ENCODE measurements at regions not wholly inside any gene's neighbourhood (a gene's known extent, or its start where the extent isn't known, plus 50 kb on each side); places are given as distances from the start of the nearest gene placed in this dataset.
"Not testable (repeated sequence)": the region's sequence is repeated elsewhere in the genome, so short reads cannot be mapped to it uniquely, and the experiment has no call there.

DNA sequence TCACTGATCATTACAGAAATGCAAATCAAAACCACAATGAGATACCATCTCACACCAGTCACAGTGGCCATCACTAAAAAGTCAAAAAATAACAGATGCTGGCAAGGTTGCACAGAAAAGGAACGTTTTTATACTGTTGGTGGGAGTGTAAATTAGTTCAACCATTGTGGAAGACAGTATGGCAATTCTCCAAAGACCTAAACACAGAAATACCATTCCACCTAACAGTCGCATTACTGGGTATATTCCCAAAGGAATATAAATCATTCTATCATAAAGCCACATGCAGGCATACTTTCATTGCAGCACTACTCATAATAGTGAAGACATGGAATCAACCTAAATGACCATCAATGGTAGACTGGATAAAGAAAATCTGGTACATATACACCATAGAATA is 83.2 kb upstream of the ARID5B start:
- H3K27me3 Mint-ChIP-seq; H3K27ac Mint-ChIP-seq; H3K4me1 Mint-ChIP-seq (ENCODE audit: low read depth in 2 of 2); ATAC-seq (replicated peaks); DNase-seq; H3K36me3 Mint-ChIP-seq (ENCODE audit: insufficient read depth); H3K4me3 Mint-ChIP-seq; H3K9me3 Mint-ChIP-seq: not testable (repeated sequence)

DNA sequence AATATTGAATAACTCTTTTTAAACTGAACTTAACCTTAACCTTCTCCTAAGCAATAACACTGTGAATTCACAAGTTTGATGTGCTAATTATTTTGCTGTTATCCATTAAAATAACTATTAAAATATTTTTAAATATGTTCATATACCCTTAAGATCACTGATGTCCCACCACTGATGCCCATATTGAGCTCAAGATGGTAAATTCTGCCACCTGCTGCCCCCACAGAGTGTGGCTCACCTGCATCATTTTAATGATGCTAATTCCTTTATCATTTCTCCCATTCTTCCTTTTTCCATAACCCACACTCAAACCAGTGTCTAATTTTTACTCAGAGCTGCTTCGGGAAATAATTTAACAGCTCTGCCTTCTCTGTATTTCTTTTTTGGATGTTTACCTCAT is 82.3 kb upstream of the ARID5B start:
- DNase-seq (no peak), ATAC-seq (replicated peaks) (no peak)
- Mint-ChIP-seq H3K27ac (no peak overlapping the region), H3K4me1 (ENCODE audit: low read depth in 2 of 2) (no peaks in the 10 kb centered on the region), H3K27me3 (no peaks in the 10 kb centered on the region), H3K36me3 (ENCODE audit: insufficient read depth) (no peaks in the 10 kb centered on the region), H3K4me3 (no peak overlapping the region), H3K9me3 (no peaks in the 10 kb centered on the region)

DNA sequence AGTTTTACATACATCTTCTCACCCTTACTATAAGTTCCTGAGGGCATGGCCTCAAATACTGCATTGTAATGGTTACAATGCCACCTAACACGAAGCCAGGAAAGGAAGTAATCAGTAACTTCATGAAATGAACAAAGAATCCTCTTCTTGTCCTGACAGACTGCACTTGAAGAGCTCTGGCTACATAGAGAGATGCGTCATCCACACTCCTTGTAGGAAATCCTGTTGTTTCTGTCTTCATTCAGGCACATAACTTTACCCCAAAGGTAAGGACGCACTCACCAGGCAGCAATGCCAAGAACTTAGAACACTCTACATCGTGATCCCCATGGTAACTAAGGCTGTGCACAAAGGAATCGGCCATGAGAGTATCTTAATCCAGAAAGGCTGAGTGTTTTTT is 80.3 kb upstream of the ARID5B start:
- Mint-ChIP-seq H3K27me3 (no peaks in the 10 kb centered on the region), H3K27ac (no peak overlapping the region), H3K4me3 (no peak overlapping the region), H3K36me3 (ENCODE audit: insufficient read depth) (no peaks in the 10 kb centered on the region), H3K9me3 (no peaks in the 10 kb centered on the region), H3K4me1 (ENCODE audit: low read depth in 2 of 2) (no peaks in the 10 kb centered on the region)
- DNase-seq (no peak), ATAC-seq (replicated peaks) (no peak)

DNA sequence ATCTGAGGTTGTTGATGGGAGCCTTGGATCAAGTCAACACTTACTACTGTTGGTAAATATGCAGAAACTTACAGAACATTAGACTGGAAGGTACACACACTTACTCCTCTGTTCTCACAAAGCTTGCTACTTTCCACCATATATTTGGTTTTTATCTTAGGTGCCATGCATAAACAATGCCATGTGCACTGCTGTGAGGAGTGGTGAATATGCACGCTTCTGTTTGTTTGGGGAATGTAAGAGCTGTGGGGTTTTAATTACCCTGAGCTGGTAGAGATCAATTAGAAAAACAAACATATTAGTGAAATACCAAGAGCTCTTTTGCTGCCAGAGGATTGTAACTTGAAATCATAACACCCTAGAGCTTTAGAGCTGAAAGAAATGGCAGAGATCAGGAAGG is 79.8 kb upstream of the ARID5B start:
- DNase-seq (no peak), ATAC-seq (replicated peaks) (no peak)
- no peak overlapping the region for H3K4me3 Mint-ChIP-seq
- H3K4me1 Mint-ChIP-seq (ENCODE audit: low read depth in 2 of 2): no peaks in the 10 kb centered on the region
- no peaks in the 10 kb centered on the region for H3K36me3 Mint-ChIP-seq (ENCODE audit: insufficient read depth)
- no peak overlapping the region for H3K27ac Mint-ChIP-seq
- H3K27me3 Mint-ChIP-seq: no peaks in the 10 kb centered on the region
- H3K9me3 Mint-ChIP-seq: no peaks in the 10 kb centered on the region

DNA sequence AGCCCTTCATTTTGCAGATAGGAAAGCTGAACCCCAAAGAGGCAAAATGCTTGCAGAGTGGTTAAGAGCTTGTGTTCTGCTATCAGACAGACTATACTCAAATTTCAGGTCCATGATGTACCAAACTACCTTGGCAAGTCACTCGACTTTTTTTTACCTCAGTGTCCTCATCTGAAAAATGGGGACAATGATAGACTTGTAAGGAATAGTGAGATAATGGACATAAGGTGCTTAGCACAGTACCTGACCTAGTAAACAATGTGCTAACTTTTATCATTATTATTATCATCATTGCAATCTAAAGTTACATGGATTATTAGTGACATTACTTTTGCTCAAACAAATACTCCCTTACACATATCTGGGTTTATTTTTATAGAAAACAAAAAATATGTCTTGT is 79.4 kb upstream of the ARID5B start:
- H3K27me3 Mint-ChIP-seq: no peaks in the 10 kb centered on the region
- H3K27ac Mint-ChIP-seq: no peak overlapping the region
- H3K4me3 Mint-ChIP-seq: no peak overlapping the region
- H3K4me1 Mint-ChIP-seq (ENCODE audit: low read depth in 2 of 2): no peaks in the 10 kb centered on the region
- ATAC-seq (replicated peaks) (no peak), DNase-seq (no peak)
- H3K9me3 Mint-ChIP-seq: no peaks in the 10 kb centered on the region
- no peaks in the 10 kb centered on the region for H3K36me3 Mint-ChIP-seq (ENCODE audit: insufficient read depth)

DNA sequence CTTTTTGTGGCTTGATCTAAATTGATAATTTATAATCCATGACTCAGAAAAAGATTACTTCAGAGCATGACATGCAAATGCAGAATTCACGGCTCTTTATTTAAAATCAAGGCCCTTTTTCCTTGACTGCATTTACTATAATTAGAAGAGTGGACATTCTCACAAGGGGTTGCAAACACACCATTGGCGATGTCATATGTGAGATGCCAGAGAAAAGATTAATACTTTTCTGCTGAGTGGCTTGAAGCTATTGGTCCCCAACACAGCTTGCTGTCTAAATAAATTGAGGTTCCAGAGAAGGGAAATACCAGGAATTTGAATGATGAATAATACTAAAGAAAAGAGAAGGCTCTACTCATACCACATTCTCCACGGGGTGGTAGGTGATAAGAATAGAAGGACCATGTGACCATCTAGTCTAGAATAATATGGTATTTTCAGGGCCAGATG is 78.7 kb upstream of the ARID5B start:
- H3K36me3 Mint-ChIP-seq (ENCODE audit: insufficient read depth): no peaks in the 10 kb centered on the region
- DNase-seq: no peak
- no peaks in the 10 kb centered on the region for H3K27me3 Mint-ChIP-seq
- no peak for ATAC-seq (replicated peaks)
- H3K4me3 Mint-ChIP-seq: no peak overlapping the region
- no peak overlapping the region for H3K27ac Mint-ChIP-seq
- no peaks in the 10 kb centered on the region for H3K4me1 Mint-ChIP-seq (ENCODE audit: low read depth in 2 of 2)
- H3K9me3 Mint-ChIP-seq: no peaks in the 10 kb centered on the region

DNA sequence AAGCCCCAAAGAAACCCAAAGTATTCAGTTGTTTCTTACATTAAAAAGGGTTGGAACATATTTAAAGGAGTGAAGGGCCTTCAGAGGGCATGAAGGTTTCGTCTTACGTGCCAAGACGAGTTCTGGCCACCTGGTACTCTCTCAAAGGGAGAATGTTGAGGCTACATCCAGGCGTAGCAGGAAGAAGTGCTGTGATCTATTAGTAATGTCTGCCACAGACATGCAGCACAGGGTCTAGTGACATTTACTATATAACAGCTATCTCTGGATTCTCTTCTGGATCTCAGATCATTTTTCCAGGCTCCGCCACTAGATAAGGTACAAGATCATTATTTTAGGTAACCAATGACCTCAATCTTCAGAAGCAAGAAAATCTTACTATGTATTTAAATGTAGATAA is 76.5 kb upstream of the ARID5B start:
- Mint-ChIP-seq H3K36me3 (ENCODE audit: insufficient read depth) (no peaks in the 10 kb centered on the region), H3K27ac (no peak overlapping the region), H3K4me3 (no peak overlapping the region), H3K9me3 (no peaks in the 10 kb centered on the region), H3K27me3 (no peaks in the 10 kb centered on the region), H3K4me1 (ENCODE audit: low read depth in 2 of 2) (no peaks in the 10 kb centered on the region)
- DNase-seq (no peak), ATAC-seq (replicated peaks) (no peak)

DNA sequence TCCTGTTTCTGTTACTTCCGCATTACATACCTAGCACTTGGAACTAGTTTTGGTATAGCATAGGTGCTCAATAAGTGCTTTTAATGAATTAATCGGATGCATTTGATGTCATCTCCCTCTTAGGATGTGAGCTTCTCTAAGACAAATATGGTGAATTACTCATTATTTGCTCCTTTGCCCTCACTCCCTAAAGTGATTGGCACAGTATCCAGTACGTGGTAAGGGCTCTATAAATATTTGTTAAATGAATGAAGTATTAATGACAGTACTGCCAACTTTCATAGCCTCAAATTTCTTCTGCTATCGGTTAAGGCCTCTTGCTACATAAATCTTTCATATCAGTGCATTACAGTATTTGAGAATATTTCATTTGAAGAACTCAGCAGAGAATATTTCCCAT is 75.9 kb upstream of the ARID5B start:
- no peaks in the 10 kb centered on the region for H3K9me3 Mint-ChIP-seq
- no peak overlapping the region for H3K4me3 Mint-ChIP-seq
- no peak for ATAC-seq (replicated peaks)
- no peaks in the 10 kb centered on the region for H3K36me3 Mint-ChIP-seq (ENCODE audit: insufficient read depth)
- no peaks in the 10 kb centered on the region for H3K4me1 Mint-ChIP-seq (ENCODE audit: low read depth in 2 of 2)
- no peak overlapping the region for H3K27ac Mint-ChIP-seq
- H3K27me3 Mint-ChIP-seq: no peaks in the 10 kb centered on the region
- no peak for DNase-seq

DNA sequence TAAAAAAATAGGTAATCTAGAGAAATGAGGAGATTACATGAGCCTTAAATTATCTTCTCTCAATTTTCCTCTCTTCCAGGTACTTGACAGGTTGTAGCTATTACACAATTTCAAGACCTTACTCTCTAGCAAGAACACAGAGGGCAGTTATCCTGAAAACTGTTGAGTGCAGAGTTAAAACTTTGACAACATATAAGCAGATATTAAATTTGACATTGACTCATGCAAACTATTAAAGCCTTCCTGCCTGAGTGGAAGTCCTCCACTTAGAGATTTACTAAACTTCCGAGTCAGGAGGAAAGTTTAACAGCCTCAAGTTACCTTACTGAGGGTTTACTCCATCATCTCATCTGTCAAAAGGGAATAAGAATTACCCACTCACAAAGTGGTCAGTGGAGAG is 73.5 kb upstream of the ARID5B start:
- Mint-ChIP-seq H3K4me3 (no peak overlapping the region), H3K27ac (no peak overlapping the region), H3K4me1 (ENCODE audit: low read depth in 2 of 2) (no peaks in the 10 kb centered on the region), H3K27me3 (no peaks in the 10 kb centered on the region), H3K9me3 (no peaks in the 10 kb centered on the region), H3K36me3 (ENCODE audit: insufficient read depth) (no peaks in the 10 kb centered on the region)
- DNase-seq (no peak), ATAC-seq (replicated peaks) (no peak)

DNA sequence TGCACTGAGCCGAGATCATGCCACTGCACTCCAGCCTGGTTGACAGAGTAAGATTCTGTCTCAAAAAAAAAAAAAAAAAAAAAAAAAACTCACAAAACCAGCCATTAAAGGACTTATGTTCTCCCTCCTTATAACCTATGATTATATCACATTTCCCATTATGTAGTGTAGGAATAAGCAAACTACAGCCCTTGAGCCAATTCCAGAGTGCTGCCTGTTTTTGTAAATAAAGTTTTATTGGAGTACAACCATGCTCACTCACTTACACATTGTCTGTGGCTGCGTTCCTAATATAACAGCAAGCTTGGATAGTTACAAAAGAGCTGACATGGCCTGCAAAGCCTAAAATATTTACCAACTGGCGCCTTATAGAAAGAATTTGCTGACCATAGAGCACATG is 72.7 kb upstream of the ARID5B start:
- DNase-seq (no peak), ATAC-seq (replicated peaks) (no peak)
- no peak overlapping the region for H3K4me3 Mint-ChIP-seq
- H3K27ac Mint-ChIP-seq: no peak overlapping the region
- H3K27me3 Mint-ChIP-seq: no peaks in the 10 kb centered on the region
- no peaks in the 10 kb centered on the region for H3K9me3 Mint-ChIP-seq
- no peaks in the 10 kb centered on the region for H3K36me3 Mint-ChIP-seq (ENCODE audit: insufficient read depth)
- H3K4me1 Mint-ChIP-seq (ENCODE audit: low read depth in 2 of 2): no peaks in the 10 kb centered on the region

DNA sequence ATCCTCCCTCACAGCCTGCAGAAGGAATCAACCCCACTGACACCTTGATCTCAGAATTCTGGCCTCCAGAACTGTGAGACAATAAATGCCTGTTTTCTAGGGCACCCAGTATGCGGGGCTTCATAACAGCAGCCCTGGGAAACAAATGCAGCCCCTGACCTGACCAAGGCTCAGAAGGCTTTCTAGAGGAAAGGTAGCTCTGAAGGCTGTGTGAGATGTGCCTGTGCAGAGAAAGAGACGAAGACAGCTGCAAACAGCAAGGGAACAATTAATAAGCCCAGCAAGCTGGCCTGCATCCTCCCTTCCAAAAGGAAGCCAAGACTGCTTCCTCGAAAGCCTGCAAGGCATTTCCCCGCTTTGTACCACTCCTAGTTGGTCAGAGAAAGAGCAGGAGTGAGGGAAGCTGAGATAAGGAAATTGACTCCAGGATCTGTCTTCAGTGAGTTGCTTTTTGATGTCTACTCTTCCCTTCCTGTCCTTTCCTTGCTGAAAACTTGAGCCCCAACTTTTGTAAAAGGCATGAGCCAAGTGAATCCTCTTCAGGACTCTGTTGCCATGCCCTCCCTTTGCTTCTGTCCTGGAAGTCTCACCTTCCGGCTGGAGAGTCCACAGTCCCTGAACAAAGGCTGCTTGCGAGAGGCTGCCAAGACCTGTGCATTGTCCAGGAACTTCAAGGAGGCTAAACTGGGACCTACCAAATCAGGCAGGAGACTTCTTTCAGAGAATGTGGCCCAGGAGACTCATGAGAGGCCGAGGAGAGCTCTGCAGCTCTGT is 71.2 kb upstream of the ARID5B start:
- no peak overlapping the region for H3K27ac Mint-ChIP-seq
- no peak overlapping the region for H3K4me3 Mint-ChIP-seq
- H3K9me3 Mint-ChIP-seq: no peaks in the 10 kb centered on the region
- no peaks in the 10 kb centered on the region for H3K4me1 Mint-ChIP-seq (ENCODE audit: low read depth in 2 of 2)
- H3K36me3 Mint-ChIP-seq (ENCODE audit: insufficient read depth): no peaks in the 10 kb centered on the region
- no peaks in the 10 kb centered on the region for H3K27me3 Mint-ChIP-seq
- ATAC-seq (replicated peaks) (no peak), DNase-seq (no peak)

DNA sequence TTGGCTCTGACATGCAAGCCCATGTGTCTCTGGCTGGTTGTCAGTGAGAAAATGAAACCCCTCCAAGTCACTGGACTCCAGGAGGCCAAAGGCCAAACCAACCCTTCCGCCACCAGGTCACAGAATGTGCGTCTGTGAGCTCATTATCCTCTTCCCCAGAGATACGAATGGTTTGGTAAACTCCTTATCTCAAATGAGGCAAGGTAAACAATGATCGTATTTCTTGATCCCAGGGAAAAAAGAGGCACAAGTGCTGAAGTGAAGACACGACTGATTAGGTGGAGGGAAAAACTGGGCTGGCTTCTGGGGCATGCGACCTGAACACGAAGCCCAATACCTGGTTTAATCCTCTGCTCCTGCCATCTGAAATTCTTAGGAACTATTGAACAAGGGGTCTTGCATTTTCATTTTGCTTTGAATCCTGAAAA is 70.6 kb upstream of the ARID5B start:
- H3K27ac Mint-ChIP-seq: no peak overlapping the region
- no peak overlapping the region for H3K4me3 Mint-ChIP-seq
- no peak for ATAC-seq (replicated peaks)
- no peaks in the 10 kb centered on the region for H3K27me3 Mint-ChIP-seq
- no peak for DNase-seq
- no peaks in the 10 kb centered on the region for H3K36me3 Mint-ChIP-seq (ENCODE audit: insufficient read depth)
- no peaks in the 10 kb centered on the region for H3K4me1 Mint-ChIP-seq (ENCODE audit: low read depth in 2 of 2)
- no peaks in the 10 kb centered on the region for H3K9me3 Mint-ChIP-seq

DNA sequence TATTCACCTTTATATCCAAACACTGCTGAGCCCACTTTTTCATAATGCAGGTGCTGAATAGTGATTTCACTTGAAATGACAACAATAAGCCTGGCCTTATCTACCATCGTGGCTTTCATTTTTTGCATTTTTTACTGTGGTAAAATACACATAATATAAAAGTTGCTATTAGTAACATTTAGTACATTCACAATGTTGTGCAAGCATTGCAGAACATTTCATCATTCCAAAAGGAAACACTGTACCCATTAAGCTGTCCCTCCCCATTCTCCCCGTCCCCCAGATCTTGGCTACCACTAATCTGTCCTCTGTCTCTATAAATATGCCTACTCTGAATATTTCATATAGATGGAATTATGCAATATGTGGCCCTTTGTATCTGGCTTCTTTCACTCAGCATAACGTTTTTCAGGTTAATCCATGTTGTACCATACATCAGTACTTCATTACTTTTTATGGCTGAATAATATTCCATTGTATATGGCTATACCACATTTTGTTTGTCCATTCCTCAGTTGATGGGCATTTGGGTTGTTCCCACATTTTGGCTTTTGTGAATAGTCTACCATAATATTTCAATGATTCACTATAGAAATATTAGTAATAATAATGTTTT is 68.5 kb upstream of the ARID5B start:
- Mint-ChIP-seq H3K4me1 (ENCODE audit: low read depth in 2 of 2) (no peaks in the 10 kb centered on the region), H3K27ac (no peak overlapping the region), H3K36me3 (ENCODE audit: insufficient read depth) (no peaks in the 10 kb centered on the region), H3K4me3 (no peak overlapping the region), H3K27me3 (no peaks in the 10 kb centered on the region), H3K9me3 (no peaks in the 10 kb centered on the region)
- ATAC-seq (replicated peaks) (no peak), DNase-seq (no peak)

DNA sequence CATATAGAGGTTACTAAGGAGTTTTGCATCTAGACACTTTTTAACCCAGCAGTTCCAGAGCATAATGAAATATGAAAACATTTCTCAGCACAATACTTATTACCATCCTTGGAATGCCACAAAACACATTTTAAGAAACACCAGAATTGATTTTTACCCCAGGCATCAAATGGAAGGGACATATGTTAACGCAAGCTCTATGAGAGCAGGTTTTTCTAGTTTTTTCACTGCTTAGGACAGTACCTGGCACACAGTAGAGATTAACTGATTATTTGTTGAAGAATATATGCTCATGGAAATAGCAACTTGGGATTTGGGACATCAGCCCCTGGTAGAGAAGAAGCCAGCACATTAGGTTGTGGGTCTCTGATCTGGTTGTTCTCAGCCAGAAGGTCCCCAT is 67.0 kb upstream of the ARID5B start:
- Mint-ChIP-seq H3K36me3 (ENCODE audit: insufficient read depth) (no peaks in the 10 kb centered on the region), H3K27ac (no peak overlapping the region), H3K4me3 (no peak overlapping the region), H3K9me3 (no peaks in the 10 kb centered on the region), H3K27me3 (no peaks in the 10 kb centered on the region), H3K4me1 (ENCODE audit: low read depth in 2 of 2) (no peaks in the 10 kb centered on the region)
- ATAC-seq (replicated peaks): no peak
- no peak for DNase-seq
